Astrocyte of the cerebellum (primary cell): ENCODE measurements at regions not wholly inside any gene's neighbourhood (a gene's known extent, or its start where the extent isn't known, plus 50 kb on each side); places are given as distances from the start of the nearest gene placed in this dataset.
"Not testable (repeated sequence)": the region's sequence is repeated elsewhere in the genome, so short reads cannot be mapped to it uniquely, and the experiment has no call there.

ENCODE experiments used
- DNase-seq: peaks from one replicate; pipeline ENCODE4 v3.0.0-alpha.2; 2011; ENCODE audit warnings: low read depth
- H3K4me3 ChIP-seq: 2 replicates; pipeline ENCODE4 v1.5.1; 2011; ENCODE audit warnings: mild to moderate bottlenecking, low read depth, low read length, moderate library complexity
- CTCF ChIP-seq: IDR thresholded peaks from 2 replicates; pipeline ENCODE4 v1.5.1; 2012; ENCODE audit warnings: low read length, low read depth, moderate library complexity, mild to moderate bottlenecking; ENCODE audit errors: missing control alignments
- in situ Hi-C: cut with HindIII; loops from 2 replicates; pipeline ENCODE4 v1.10.0; 2017; ENCODE audit warnings: low sequenced_read_pairs

GRCh38 chr2:147275943-147276342, 568.9 kb upstream of the ACVR2A start:
- peak; percentile 38 for TF ChIP-seq CTCF
- no peak for DNase-seq
- in situ Hi-C loops, result no loop called here
- H3K4me3 ChIP-seq, result no peak overlapping the region

- in situ Hi-C loops, result no loop called here
- no peak for TF ChIP-seq CTCF
- no peak for DNase-seq
- H3K4me3 ChIP-seq, result no peak overlapping the region
Observed at GRCh38 chr2:147273628-147274027, 571.2 kb upstream of the ACVR2A start.

- no peak overlapping the region for H3K4me3 ChIP-seq
- TF ChIP-seq CTCF, result no peak
- DNase-seq, result no peak
- in situ Hi-C loops, result no loop called here
Observed at GRCh38 chr2:147273106-147273505, 571.7 kb upstream of the ACVR2A start.

GRCh38 chr2:147269581-147269980, 575.2 kb upstream of the ACVR2A start:
- in situ Hi-C loops, H3K4me3 ChIP-seq, DNase-seq: not testable (repeated sequence)

GRCh38 chr2:147260241-147260640, 584.6 kb upstream of the ACVR2A start:
- no peak for DNase-seq
- no peak for TF ChIP-seq CTCF
- H3K4me3 ChIP-seq, result no peak overlapping the region
- in situ Hi-C loops, result no loop called here

- no peak overlapping the region for H3K4me3 ChIP-seq
- DNase-seq, result no peak
- in situ Hi-C loops, result no loop called here
- TF ChIP-seq CTCF, result no peak
Observed at GRCh38 chr2:147255812-147256211, 589.0 kb upstream of the ACVR2A start.

GRCh38 chr2:147250652-147251356, 594.0 kb upstream of the ACVR2A start:
- no peak overlapping the region for H3K4me3 ChIP-seq
- TF ChIP-seq CTCF, result no peak
- in situ Hi-C loops, result no loop called here
- no peak for DNase-seq
